Astrocyte of the cerebellum (primary cell): ENCODE measurements at regions not wholly inside any gene's neighbourhood (a gene's known extent, or its start where the extent isn't known, plus 50 kb on each side); places are given as distances from the start of the nearest gene placed in this dataset.

Source experiments
- DNase-seq: peaks from one replicate; pipeline ENCODE4 v3.0.0-alpha.2; 2011; ENCODE audit warnings: low read depth
- H3K4me3 ChIP-seq: 2 replicates; pipeline ENCODE4 v1.5.1; 2011; ENCODE audit warnings: mild to moderate bottlenecking, low read depth, low read length, moderate library complexity
- in situ Hi-C: cut with HindIII; loops from 2 replicates; pipeline ENCODE4 v1.10.0; 2017; ENCODE audit warnings: low sequenced_read_pairs
- TF ChIP-seq, protein P1 (sequence below): IDR thresholded peaks from 2 replicates; pipeline ENCODE4 v1.5.1; 2012; ENCODE audit warnings: low read length, low read depth, moderate library complexity, mild to moderate bottlenecking; ENCODE audit errors: missing control alignments

DNA sequence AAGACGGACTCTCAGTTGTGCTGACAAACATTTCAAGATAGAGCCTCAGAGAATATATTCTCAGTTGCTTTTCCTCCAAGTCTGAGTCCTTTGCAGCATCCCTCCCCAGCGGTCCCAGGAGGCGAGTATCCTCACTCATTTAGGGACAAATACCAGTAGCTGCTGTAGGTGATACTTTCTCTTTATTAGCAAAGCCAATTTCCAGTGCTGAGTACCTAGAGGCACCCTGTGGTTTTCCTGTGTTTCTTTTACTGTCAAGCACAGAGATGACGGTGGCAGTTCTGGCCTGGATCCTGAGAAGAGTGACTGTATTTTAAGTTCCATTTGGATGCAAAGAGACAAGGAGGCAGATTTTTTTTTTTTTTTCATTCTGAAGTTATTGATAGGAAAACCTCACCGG, 1058.4 kb downstream of the SORCS3 start:
- in situ Hi-C loops: no loop called here
- TF ChIP-seq, protein P1, sequence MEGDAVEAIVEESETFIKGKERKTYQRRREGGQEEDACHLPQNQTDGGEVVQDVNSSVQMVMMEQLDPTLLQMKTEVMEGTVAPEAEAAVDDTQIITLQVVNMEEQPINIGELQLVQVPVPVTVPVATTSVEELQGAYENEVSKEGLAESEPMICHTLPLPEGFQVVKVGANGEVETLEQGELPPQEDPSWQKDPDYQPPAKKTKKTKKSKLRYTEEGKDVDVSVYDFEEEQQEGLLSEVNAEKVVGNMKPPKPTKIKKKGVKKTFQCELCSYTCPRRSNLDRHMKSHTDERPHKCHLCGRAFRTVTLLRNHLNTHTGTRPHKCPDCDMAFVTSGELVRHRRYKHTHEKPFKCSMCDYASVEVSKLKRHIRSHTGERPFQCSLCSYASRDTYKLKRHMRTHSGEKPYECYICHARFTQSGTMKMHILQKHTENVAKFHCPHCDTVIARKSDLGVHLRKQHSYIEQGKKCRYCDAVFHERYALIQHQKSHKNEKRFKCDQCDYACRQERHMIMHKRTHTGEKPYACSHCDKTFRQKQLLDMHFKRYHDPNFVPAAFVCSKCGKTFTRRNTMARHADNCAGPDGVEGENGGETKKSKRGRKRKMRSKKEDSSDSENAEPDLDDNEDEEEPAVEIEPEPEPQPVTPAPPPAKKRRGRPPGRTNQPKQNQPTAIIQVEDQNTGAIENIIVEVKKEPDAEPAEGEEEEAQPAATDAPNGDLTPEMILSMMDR: no peak
- no peak for DNase-seq
- no peak overlapping the region for H3K4me3 ChIP-seq

DNA sequence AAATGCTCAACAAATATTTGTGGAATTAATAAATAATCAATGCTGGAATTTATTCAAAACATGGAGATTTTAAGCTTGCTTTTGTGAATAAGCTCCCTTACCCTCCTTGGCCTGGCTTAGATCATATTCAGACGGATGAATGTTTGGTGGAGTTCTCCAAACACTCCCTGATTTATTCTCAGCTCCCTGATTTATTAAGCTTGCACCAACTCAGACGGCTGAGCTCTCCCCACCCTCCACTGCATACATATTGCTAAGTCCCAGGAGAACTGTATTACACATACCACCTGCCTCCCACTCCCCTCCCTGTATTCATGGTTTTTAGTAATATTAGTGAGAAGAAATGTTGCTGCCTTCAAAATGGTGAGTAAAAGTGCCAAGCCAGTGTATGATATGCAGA, 1057.5 kb downstream of the SORCS3 start:
- TF ChIP-seq, protein P1: no peak
- no peak for DNase-seq
- in situ Hi-C loops: no loop called here
- no peak overlapping the region for H3K4me3 ChIP-seq

DNA sequence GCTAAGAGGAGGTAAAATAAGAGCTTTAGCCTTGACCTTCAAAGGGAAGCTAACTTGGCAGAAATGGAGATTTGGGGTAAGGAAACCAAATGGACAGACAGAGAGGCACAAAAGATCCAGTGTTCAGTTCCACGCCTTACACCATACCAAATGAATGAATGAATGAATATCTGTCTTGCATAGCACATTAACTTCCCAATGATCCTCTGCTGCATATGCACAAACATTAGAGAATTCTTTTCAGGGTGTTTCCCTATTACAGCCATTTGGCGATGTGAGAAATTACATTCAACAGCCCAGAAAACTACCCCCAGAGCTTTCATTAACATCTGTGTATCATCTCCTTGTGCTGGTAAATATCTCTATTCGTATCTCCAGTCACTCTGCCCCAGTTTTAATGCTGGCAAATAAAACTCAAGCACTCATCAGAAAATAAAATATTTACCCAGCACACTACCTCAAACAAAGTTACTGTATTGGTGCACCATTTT, 1056.2 kb downstream of the SORCS3 start:
- TF ChIP-seq, protein P1: no peak
- DNase-seq: no peak
- in situ Hi-C loops: no loop called here
- H3K4me3 ChIP-seq: no peak overlapping the region

DNA sequence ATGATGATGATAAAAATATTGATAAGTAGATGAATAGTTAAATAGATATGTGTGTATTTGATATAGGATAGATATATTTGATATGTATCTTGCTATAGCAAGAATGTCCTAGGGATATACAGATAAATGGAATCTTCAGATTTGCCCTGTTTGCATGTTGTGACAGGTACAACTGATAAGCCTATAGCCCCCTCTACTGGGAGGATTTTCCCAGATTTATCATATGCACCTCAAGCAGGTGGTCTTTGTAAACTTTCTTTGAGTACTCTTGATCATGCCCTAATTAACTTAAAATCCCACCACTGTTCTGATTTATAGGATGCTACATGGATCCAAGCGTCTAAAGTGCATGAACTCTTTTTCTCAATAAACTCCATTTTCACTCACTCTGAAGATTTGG, 1050.7 kb downstream of the SORCS3 start:
- TF ChIP-seq, protein P1: peak; percentile 21
- in situ Hi-C loops: no loop called here
- no peak overlapping the region for H3K4me3 ChIP-seq
- peak; percentile 22 for DNase-seq

DNA sequence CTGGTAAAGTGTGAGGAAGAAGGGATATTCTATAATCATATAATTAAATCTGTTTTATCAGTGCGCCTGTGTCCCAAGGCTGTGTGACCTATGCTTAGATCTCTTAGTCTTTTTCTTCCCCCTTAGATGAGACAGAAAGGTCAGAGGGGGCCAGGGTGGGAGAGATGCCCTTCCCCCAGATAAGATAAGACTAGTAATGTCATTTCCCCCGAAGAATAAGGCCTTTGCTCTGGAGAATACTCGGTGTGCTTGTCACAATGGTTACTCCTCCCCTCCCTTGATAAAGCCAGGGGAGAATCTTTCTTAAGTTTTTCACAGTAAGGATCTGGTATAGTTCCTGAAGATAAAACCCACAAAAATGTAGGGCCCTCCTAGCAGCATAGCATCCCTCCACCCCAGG, 1041.8 kb downstream of the SORCS3 start:
- TF ChIP-seq, protein P1: no peak
- in situ Hi-C loops: no loop called here
- DNase-seq: no peak
- H3K4me3 ChIP-seq: no peak overlapping the region

DNA sequence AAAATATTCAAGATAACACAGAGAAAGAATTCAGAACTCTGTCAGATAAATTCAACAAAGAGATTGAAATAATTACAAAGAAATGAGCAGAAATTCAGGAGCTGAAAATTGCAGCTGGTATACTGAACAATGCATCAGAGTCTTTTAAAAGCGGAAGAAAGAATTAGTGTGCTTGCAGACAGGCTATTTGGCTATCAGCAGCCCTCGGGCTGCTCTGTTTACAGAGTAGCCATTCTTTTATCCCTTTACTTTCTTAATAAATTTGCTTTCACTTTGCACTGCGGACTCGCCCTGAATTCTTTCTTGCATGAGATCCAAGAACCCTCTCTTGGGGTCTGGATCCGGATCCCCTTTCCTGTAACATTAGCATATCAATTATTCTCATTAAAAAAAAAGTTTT, 1040.0 kb downstream of the SORCS3 start:
- no peak for DNase-seq
- TF ChIP-seq, protein P1: no peak
- in situ Hi-C loops: no loop called here
- H3K4me3 ChIP-seq: no peak overlapping the region

DNA sequence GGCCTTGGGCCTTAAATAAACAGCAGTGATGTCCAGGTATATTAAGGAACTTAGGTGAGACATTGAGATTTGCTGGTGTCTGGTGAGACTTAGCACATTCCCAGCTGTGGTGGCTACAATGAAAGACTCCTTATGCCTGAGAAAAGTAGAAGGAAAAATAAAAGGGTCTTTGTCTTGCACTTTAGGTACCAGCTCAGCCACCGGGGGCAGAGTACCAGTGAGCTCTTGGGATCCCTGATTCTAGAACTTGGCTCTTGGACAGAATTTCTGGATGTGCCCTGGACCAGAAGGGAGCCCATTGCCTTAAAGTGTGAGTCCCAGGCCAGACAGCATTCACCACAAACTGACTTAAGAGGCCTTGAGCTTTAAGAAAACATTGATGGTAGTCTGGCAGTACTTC, 1038.7 kb downstream of the SORCS3 start:
- H3K4me3 ChIP-seq: no peak overlapping the region
- in situ Hi-C loops: no loop called here
- DNase-seq: no peak
- TF ChIP-seq, protein P1: peak; percentile 3
